ENCODE measurements at regions not wholly inside any gene's neighbourhood (a gene's known extent, or its start where the extent isn't known, plus 50 kb on each side); places are given as distances from the start of the nearest gene placed in this dataset.

DNA sequence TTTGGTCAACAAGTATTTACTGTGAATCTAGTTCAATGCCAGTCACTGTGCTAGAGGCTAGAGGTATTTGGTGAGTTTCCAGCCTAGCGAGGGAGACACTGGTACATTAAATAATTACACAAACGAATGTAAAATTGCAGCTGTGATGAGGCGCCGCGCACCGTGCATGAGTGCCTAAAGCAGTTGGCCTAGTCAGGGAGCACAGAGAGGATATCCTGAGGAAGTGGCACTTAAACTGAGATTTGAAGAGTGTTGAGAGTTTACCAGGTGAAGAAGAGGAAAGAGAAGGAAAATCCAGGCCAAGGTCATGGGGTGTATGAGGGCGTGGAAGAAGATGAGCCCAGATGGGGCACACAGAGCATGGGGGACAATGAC, 157.6 kb upstream of the NDUFV2 start:
- no peak for DNase-seq (ENCODE audit: low read depth, low spot score)

- DNase-seq (ENCODE audit: low read depth, low spot score) = no peak
Measured at GRCh38 chr18:8945514-8945913, 157.0 kb upstream of the NDUFV2 start.

DNA sequence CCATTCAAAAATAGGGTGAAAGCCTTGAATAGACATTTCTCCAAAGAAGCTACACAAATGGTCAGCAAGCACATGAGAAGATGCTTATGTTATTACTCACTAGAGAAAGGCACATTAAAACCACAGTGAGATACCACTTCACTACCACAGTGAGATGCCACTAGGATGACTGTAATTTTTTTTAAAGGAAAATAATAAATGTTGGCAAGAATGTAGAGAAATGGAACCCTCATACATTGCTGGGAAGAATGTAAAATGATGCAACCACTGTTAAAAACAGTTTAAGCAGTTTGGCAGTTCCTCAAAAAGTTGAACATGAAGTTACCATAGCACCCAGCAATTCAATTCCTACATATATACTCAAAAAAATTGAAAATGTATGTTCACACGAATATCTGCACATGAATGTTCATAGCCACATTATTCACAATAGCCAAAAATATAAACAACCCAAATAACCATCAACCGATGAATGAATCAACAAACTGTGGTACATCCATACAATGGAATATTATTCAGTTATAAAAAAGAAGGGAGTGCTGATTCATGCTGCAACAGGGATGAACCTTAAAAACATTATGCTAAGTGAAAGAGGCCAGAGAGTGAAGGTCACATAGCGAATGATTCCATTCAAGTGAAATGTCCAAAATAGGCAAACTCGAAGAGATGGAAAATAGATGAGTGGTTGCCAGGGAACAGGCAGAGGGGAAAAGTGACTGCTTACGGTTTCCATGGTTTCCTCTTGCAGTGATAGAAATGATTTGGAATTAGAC, 156.2 kb upstream of the NDUFV2 start:
- no peak for DNase-seq (ENCODE audit: low read depth, low spot score)

GRCh38 chr18:8947566-8947965, 154.9 kb upstream of the NDUFV2 start:
- no peak for DNase-seq (ENCODE audit: low read depth, low spot score)

DNA sequence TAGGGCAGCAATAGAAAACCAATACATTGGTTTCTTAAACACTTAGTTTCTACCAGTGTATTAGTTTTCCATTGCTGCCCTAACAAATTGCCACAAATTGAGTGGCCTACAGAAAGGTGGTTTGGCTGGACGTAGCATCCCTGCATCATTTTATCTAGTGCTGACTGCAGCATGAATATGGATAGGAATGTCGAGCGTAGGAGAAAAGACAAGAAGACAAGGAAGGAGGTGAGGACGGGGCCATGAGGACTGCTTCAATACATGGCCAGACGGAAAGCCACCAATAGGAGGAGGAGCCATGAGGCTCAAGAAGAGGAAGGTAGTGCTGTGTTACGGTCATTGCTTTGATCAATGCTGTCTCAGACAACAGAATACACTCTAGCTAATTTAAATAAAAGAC, 154.5 kb upstream of the NDUFV2 start:
- DNase-seq (ENCODE audit: low read depth, low spot score) = no peak

GRCh38 chr18:8948471-8949149, 153.9 kb upstream of the NDUFV2 start:
- no peak for DNase-seq (ENCODE audit: low read depth, low spot score)

DNA sequence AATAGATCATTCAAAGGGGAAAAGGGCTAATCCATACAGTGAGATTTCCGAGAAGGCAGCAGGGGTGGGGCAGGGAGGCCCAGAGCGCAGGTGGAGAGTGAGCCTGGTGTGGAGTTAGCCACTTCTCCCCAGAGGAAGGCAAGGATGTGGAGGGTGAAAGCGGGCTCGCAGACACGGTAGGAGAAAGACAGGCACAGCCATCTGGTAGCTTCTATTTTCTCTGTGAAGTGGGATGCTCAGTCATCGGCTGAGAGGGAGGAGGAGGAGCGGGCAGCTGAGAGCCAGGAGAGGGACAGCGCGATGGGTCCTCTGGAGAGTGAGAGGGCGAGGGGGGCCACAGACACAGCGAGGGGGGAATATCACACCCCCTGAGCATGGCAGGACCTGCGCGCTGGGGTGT, 153.3 kb upstream of the NDUFV2 start:
- DNase-seq (ENCODE audit: low read depth, low spot score) = no peak

DNA sequence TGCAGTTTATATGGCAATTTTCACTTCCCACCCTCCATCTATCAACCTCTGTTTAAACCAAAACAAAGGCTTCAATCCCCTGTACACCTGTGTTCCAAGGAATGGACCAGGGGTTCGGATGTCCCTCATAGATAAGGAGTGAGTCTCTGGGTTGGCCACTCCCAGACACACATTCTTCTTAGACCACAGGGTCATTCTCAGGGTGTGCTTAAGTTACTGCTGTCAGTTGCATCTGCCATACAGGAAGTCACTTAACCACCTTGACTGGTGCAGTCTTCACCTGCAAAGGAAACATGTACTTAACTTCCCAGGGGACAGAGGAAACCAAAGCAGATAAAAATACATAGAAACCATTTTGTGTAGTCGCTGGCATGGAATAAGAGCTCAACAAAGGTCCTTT, 151.0 kb upstream of the NDUFV2 start:
- DNase-seq (ENCODE audit: low read depth, low spot score) = no peak

- DNase-seq (ENCODE audit: low read depth, low spot score) = no peak
Measured at GRCh38 chr18:8952174-8952573, 150.3 kb upstream of the NDUFV2 start.

DNA sequence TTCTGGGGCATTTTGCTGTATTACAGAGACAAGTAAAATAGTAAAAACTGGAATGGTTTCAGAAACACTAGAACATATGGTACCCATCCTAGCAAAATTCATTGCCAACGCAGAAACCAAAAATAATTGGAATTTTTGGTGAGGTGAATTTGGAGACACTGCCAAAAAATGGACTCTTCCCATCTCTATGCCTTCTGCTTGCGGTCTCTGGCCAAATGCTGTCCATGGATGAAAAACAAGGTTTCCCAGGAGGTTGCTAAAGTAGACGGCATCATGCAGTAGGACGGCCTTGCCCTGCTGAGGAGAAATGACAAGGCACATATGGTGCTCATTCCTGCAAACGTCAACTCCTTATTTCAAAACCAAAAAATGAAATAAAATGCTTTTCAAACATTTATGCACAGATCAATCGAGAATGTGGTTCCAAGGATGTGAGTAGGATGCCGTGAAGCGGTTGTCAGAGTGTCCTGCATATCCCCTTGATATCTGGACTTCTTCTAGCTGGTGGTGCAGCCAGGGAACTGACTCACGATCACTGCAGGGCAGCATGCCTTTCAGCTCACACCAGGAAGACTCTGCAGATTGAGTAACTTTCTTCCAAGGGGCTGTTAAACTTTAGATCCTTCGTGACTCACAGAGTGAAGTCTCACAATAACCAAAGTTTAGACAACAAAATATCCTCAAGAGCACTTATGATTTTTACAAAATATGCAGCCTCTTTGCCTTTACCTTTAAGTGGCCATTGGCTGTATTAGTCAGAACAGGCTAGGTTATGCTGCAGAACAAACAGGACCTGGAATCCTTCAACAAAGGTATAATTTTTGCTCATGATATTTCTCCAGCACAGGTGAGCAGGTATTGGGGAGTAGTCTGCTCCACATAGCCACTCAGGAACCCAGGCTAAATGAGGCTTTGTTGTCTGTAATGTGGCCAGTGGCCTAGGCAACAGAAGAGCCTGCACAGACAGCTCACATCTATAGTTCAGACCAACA, 149.4 kb upstream of the NDUFV2 start:
- DNase-seq (ENCODE audit: low read depth, low spot score) = no peak

DNA sequence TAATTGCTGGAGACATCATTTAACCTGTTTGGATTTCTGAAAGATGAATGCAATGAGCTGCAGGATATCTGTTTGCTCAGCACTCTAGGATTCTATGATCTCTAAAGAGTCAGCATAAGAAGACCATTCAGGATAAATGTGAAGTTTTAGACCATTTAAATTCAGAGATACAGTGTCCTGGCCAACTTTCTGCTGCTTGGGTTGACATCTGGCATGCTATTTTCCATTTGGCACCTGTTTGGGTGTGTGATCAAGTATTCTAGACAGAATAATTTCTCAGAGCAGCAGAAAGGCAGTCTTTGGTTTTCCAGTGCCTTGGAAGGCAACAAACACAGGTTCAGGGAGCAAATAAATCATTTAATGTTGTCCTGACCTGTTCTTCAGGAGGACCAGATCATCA, 144.8 kb upstream of the NDUFV2 start:
- DNase-seq (ENCODE audit: low read depth, low spot score) = no peak

DNA sequence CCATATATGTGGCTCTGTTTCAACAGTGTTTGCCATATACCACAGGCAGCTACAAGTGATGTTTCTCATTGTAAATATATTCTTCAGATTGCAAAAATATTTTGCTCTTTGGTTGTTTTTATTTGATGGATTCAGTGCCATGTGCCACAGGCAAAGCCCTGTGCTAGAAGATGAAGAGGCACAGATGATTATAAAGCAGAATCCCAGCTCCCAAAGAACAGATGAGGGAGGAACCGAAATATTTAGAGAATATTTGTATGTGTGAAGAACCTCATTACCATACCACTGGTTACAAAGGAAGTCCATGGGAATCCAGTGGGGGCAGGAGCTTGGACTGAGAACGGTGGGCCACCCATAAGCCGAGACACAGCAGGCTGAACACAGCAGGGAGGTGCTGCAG, 143.8 kb upstream of the NDUFV2 start:
- no peak for DNase-seq (ENCODE audit: low read depth, low spot score)

DNA sequence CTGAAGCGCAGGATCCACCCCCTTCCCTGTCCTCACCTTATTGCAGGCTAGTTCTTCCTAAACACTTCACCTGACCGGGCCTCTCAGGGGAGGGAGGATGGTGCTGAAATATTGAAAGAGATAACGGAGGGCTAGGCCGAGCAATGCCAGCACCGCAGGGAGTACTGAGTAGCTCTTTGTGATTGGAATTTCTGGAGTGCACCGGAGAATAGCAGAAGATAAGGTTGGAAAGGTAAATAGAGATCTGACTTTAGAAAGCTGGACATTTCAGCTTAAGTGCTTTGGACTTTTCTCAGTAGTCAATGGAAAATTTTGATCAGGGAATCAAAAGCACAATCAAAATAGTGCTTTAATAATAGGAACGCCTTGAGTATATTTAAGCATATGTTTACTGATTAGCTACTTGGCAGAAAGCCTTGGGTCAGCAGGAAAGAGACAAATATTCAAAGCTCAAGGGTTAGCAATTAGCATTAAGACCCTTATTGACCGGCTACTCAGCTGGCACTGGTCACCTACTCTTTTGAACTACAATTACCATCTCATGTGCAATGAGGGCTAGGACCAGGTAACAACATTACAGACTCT, 142.9 kb upstream of the NDUFV2 start:
- DNase-seq (ENCODE audit: low read depth, low spot score) = peak; percentile 59

GRCh38 chr18:8960740-8961657, 141.5 kb upstream of the NDUFV2 start:
- DNase-seq (ENCODE audit: low read depth, low spot score) = no peak

- DNase-seq (ENCODE audit: low read depth, low spot score) = no peak
Measured at GRCh38 chr18:8962192-8962779, 140.2 kb upstream of the NDUFV2 start.

DNA sequence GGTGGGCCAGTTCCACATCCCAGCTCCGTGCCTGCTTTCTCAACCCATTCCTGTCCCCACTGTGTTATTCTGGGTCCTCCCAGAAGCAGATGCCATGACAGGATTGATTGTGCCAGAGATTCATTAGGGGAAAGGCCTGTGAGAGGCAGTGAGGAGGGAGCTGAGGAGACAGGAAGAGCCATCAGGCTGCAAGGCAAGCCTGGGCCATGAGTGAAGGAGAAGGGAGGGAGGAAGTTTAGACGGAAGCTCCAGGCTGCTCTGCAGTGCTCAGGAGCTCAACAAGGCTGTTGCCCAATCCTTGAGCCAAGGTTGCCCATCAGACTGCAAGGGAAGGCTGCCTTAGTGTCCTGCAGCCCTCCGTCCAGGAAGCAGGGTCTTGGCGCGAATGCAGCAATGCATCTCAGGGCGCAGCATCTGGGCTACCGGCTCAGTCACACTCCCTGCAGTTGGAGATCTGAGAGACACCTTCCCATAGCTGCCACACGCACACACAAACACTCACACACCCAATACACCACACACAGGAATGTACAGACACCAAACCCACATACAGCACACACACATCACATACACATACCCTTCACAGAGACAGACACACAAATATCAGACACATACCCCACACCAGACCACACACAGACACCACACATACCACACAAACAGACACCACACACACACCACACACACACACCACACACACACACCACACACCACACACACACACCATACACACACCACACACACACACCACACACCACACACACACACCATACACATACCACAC, 139.5 kb upstream of the NDUFV2 start:
- DNase-seq (ENCODE audit: low read depth, low spot score) = no peak

DNA sequence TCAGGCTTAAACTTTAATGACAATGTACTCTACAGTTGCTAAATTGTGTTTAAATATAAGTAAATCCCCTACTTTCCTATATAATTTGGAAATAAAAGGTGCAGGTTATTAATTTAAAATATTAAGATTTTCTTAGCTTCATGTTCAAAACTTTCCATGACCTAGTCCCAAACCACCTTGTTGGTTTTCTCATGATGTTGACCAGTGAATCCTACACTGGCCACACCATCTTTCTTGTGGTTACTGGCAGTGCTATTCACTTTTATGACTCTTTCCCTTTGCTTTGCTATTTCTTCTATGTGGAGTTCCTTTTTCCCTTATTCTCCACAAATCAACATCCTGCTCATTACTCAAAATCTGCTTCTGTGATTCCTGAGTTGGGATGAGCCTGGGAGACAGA, 138.6 kb upstream of the NDUFV2 start:
- DNase-seq (ENCODE audit: low read depth, low spot score) = no peak

DNA sequence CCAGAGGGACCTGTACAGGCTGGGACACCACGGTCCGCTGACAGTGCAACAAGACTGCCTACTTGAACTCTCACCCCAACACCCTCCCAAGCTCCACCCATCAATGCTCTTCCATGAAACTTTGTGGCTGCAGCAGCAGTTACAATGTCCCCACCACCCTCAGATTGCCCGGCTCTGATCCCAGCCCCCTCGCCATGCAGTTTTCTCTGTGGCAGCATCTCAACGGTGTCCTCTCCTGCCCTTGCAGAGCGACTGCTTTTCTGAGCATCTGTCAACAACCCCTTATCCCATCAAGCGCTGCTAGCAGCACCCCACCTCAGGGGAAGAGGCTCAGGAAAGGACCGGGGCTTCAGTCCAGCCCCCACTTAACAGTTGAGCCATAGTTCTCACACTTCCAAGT, 137.1 kb upstream of the NDUFV2 start:
- no peak for DNase-seq (ENCODE audit: low read depth, low spot score)

- DNase-seq (ENCODE audit: low read depth, low spot score) = no peak
Measured at GRCh38 chr18:8966821-8967220, 135.7 kb upstream of the NDUFV2 start.

DNA sequence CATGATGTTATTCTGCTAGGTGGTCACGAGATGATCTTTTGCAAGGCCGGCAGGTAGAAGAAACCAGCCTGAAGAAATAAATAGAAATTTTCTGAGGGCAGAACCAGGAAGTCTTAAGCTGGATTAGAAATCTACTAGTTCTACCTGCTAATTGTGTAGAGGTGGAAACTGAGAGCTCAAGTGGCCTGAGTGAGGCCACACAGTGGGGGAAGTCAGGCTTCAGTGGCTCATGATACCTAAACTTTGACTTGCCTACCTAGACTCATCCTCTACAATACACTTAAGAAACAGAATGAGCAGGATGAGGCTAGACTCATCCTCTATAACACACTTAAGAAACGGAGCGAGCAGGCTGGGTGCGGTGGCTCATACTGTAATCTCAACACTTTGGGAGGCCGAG, 134.9 kb upstream of the NDUFV2 start:
- DNase-seq (ENCODE audit: low read depth, low spot score) = no peak
